ENCODE measurements at regions not wholly inside any gene's neighbourhood (a gene's known extent, or its start where the extent isn't known, plus 50 kb on each side); places are given as distances from the start of the nearest gene placed in this dataset.
A peak's percentile ranks its signal among the peaks of the same experiment; 100 is the strongest.
"Not testable (repeated sequence)": the region's sequence is repeated elsewhere in the genome, so short reads cannot be mapped to it uniquely, and the experiment has no call there.

GRCh38 chr6:149127212-149127611 lies 190.3 kb upstream of the TAB2 start:
- no peak for DNase-seq

GRCh38 chr6:149128489-149129145 lies 188.9 kb upstream of the TAB2 start:
- DNase-seq: no peak

GRCh38 chr6:149129371-149130077 lies 188.0 kb upstream of the TAB2 start:
- DNase-seq: no peak

- no peak for DNase-seq
These were observed 187.4 kb upstream of the TAB2 start for GRCh38 chr6:149130090-149130489.

- no peak for DNase-seq
These were observed 187.0 kb upstream of the TAB2 start for GRCh38 chr6:149130508-149130907.

- no peak for DNase-seq
These were observed 185.6 kb upstream of the TAB2 start for GRCh38 chr6:149131891-149132290.

GRCh38 chr6:149132336-149132735 lies 185.2 kb upstream of the TAB2 start:
- DNase-seq: no peak

GRCh38 chr6:149134511-149134933 lies 183.0 kb upstream of the TAB2 start:
- DNase-seq: peak; percentile 67

- no peak for DNase-seq
These were observed 181.7 kb upstream of the TAB2 start for GRCh38 chr6:149135809-149136208.

GRCh38 chr6:149136273-149136912 lies 181.1 kb upstream of the TAB2 start:
- DNase-seq: no peak

- DNase-seq: no peak
These were observed 180.6 kb upstream of the TAB2 start for GRCh38 chr6:149136913-149137286.

GRCh38 chr6:149137594-149137993 lies 179.9 kb upstream of the TAB2 start:
- DNase-seq: no peak

GRCh38 chr6:149138089-149138488 lies 179.4 kb upstream of the TAB2 start:
- no peak for DNase-seq

GRCh38 chr6:149138699-149139294 lies 178.7 kb upstream of the TAB2 start:
- no peak for DNase-seq

GRCh38 chr6:149139782-149140136 lies 177.8 kb upstream of the TAB2 start:
- no peak for DNase-seq

- DNase-seq: no peak
These were observed 177.2 kb upstream of the TAB2 start for GRCh38 chr6:149140137-149140909.

GRCh38 chr6:149140910-149141290 lies 176.6 kb upstream of the TAB2 start:
- no peak for DNase-seq

GRCh38 chr6:149142924-149143429 lies 174.5 kb upstream of the TAB2 start:
- no peak for DNase-seq

GRCh38 chr6:149145800-149146199 lies 171.7 kb upstream of the TAB2 start:
- not testable (repeated sequence) for DNase-seq

GRCh38 chr6:149147195-149147594 lies 170.3 kb upstream of the TAB2 start:
- DNase-seq: no peak

- DNase-seq: no peak
These were observed 169.4 kb upstream of the TAB2 start for GRCh38 chr6:149147938-149148718.

GRCh38 chr6:149149653-149150052 lies 167.9 kb upstream of the TAB2 start:
- DNase-seq: no peak
